ENCODE measurements at regions not wholly inside any gene's neighbourhood (a gene's known extent, or its start where the extent isn't known, plus 50 kb on each side); places are given as distances from the start of the nearest gene placed in this dataset.

DNA sequence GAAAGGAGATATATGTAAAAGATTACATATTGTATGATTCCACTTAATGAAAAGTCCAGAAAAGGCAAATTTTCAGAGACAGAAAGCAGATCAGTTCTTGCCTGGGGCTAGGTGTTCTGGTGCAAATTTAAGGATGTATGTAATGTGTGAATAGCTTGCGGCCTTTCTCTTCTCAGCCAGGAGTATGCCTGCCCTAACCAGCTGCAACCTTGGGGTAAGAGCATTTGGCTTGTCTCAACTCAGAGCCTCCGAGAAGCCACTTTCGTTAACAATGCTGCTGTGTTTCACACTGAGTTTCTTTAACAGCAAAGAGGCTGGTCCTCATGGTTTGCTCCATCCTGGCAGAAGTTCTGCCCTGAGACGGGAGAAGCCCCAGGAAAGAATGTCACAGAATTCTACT lies 102.7 kb downstream of the SPCS3 start (continued):
- no peak for TF ChIP-seq RAD21 (IDR thresholded peaks at IDR 0.05; ENCODE audit: low read depth)
- TF ChIP-seq, protein P1, sequence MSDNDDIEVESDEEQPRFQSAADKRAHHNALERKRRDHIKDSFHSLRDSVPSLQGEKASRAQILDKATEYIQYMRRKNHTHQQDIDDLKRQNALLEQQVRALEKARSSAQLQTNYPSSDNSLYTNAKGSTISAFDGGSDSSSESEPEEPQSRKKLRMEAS (IDR thresholded peaks at IDR 0.05) = no peak
- no peak for TF ChIP-seq JUND (IDR thresholded peaks at IDR 0.05)
- TF ChIP-seq SIN3A (IDR thresholded peaks at IDR 0.05; ENCODE audit: low read depth) = no peak
- TF ChIP-seq, protein P2, sequence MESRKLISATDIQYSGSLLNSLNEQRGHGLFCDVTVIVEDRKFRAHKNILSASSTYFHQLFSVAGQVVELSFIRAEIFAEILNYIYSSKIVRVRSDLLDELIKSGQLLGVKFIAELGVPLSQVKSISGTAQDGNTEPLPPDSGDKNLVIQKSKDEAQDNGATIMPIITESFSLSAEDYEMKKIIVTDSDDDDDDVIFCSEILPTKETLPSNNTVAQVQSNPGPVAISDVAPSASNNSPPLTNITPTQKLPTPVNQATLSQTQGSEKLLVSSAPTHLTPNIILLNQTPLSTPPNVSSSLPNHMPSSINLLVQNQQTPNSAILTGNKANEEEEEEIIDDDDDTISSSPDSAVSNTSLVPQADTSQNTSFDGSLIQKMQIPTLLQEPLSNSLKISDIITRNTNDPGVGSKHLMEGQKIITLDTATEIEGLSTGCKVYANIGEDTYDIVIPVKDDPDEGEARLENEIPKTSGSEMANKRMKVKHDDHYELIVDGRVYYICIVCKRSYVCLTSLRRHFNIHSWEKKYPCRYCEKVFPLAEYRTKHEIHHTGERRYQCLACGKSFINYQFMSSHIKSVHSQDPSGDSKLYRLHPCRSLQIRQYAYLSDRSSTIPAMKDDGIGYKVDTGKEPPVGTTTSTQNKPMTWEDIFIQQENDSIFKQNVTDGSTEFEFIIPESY (IDR thresholded peaks at IDR 0.05; ENCODE audit: extremely low read depth, insufficient replicate concordance, low read length) = no peak

- Histone ChIP-seq H3K4me3 (replicated peaks in 1 of 2; ENCODE audit: low read depth in 1 of 2, low read length in 2 of 2) (no peak overlapping the region), H3K4me1 (ENCODE audit: control insufficient read depth in 1 of 2, insufficient read depth in 2 of 2, low read length in 2 of 2) (no peaks in the 10 kb centered on the region), H3K9me3 (ENCODE audit: control insufficient read depth in 1 of 2, insufficient read depth in 1 of 2, low read depth in 1 of 2, low read length in 2 of 2) (no peaks in the 10 kb centered on the region), H3K9ac (ENCODE audit: low read length) (no peak overlapping the region), H2AFZ (ENCODE audit: low read depth, low read length, poor library complexity, severe bottlenecking) (no peak overlapping the region), H3K4me2 (ENCODE audit: low read length) (no peak overlapping the region), H3K27ac (ENCODE audit: low read depth, low read length) (no peak overlapping the region), H3K27me3 (ENCODE audit: insufficient read depth, low read length) (no peaks in the 10 kb centered on the region), H3K79me2 (ENCODE audit: insufficient read depth, low read length) (no peaks in the 10 kb centered on the region), H4K20me1 (ENCODE audit: insufficient read depth) (no peaks in the 10 kb centered on the region), H3K36me3 (ENCODE audit: control insufficient read depth in 1 of 2, insufficient read depth in 2 of 2, low read length in 2 of 2) (no peaks in the 10 kb centered on the region), H3K9me2 (ENCODE audit: insufficient read depth) (no peaks in the 10 kb centered on the region)
- DNase-seq (ENCODE audit: low read depth, low spot score) = no peak
- BruUV-seq (replicated peaks) = no TSS peak
- ATAC-seq = no peak
- ChIA-PET CTCF (no interaction called here), POLR2A (no interaction called here), RAD21 (ENCODE audit: low non-redundant PET in 1 of 2, low total read pairs in 2 of 2, uncharacterized antibody in 2 of 2, unreplicated experiment in 2 of 2) (no interaction called here)
- TF ChIP-seq RAD21 (IDR thresholded peaks at IDR 0.05; ENCODE audit: low read depth) (no peak), SRF (IDR thresholded peaks at IDR 0.05; ENCODE audit: low read depth) (no peak), FOSL1 (IDR thresholded peaks at IDR 0.05; ENCODE audit: low read depth) (no peak), ZNF274 (IDR thresholded peaks at IDR 0.05; ENCODE audit: low read depth, low read length) (no peak), EZH2 (IDR thresholded peaks at IDR 0.05) (no peak), YY1 (IDR thresholded peaks at IDR 0.05; ENCODE audit: extremely low read depth, insufficient replicate concordance, low read depth, low read length) (no peak), SIN3A (IDR thresholded peaks at IDR 0.05; ENCODE audit: low read depth) (no peak)
- TF ChIP-seq, protein P3, sequence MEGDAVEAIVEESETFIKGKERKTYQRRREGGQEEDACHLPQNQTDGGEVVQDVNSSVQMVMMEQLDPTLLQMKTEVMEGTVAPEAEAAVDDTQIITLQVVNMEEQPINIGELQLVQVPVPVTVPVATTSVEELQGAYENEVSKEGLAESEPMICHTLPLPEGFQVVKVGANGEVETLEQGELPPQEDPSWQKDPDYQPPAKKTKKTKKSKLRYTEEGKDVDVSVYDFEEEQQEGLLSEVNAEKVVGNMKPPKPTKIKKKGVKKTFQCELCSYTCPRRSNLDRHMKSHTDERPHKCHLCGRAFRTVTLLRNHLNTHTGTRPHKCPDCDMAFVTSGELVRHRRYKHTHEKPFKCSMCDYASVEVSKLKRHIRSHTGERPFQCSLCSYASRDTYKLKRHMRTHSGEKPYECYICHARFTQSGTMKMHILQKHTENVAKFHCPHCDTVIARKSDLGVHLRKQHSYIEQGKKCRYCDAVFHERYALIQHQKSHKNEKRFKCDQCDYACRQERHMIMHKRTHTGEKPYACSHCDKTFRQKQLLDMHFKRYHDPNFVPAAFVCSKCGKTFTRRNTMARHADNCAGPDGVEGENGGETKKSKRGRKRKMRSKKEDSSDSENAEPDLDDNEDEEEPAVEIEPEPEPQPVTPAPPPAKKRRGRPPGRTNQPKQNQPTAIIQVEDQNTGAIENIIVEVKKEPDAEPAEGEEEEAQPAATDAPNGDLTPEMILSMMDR (IDR thresholded peaks at IDR 0.05 in 2 of 3, conservative IDR thresholded peaks at IDR 0.05 in 1 of 3; ENCODE audit: borderline replicate concordance in 1 of 3, insufficient read depth in 1 of 3, low read depth in 2 of 3, low read length in 2 of 3) = no peak
- intact Hi-C loops (cut with micrococcal nuclease) = no loop called here
Observed at GRCh38 chr4:176425035-176425434, 105.3 kb downstream of the SPCS3 start.
